HG02938 (cell line): ENCODE measurements at regions not wholly inside any gene's neighbourhood (a gene's known extent, or its start where the extent isn't known, plus 50 kb on each side); places are given as distances from the start of the nearest gene placed in this dataset.
"Not testable (repeated sequence)": the region's sequence is repeated elsewhere in the genome, so short reads cannot be mapped to it uniquely, and the experiment has no call there.

Source experiments
- ATAC-seq: cut with Tn5 transposase; IDR thresholded peaks from one replicate; pipeline ENCODE4 v1.9.1; 2021; ENCODE audit warnings: mild to moderate bottlenecking, moderate library complexity; ENCODE audit not compliant: unreplicated experiment

- ATAC-seq, result not testable (repeated sequence)
Measured at GRCh38 chr2:131733530-131733929, 205.8 kb downstream of the CCDC74A start.

GRCh38 chr2:131736406-131736805 is 208.7 kb downstream of the CCDC74A start:
- peak; percentile 95 for ATAC-seq

GRCh38 chr2:131738533-131738932 is 210.8 kb downstream of the CCDC74A start:
- not testable (repeated sequence) for ATAC-seq

DNA sequence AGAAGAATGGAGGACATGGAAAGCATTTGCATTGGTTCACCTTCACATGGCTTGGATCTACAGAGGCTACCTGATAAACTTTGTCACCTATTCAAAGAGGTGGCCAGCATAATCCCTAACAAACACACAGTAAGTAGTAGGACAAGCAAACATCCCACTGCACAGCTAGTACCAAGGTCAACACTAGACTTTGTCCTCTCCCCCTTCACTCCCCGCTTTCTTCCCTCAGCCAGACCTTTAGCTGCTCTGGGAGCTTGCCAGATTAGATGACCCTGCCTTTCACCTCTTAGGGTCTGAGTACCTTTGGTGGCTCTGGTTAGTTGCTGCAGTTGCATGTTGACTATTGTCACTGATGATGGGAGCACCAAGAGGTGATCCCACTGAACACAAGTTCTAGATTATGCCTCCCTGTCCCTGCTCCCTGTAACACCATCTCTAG is 211.3 kb downstream of the CCDC74A start:
- ATAC-seq, result not testable (repeated sequence)

DNA sequence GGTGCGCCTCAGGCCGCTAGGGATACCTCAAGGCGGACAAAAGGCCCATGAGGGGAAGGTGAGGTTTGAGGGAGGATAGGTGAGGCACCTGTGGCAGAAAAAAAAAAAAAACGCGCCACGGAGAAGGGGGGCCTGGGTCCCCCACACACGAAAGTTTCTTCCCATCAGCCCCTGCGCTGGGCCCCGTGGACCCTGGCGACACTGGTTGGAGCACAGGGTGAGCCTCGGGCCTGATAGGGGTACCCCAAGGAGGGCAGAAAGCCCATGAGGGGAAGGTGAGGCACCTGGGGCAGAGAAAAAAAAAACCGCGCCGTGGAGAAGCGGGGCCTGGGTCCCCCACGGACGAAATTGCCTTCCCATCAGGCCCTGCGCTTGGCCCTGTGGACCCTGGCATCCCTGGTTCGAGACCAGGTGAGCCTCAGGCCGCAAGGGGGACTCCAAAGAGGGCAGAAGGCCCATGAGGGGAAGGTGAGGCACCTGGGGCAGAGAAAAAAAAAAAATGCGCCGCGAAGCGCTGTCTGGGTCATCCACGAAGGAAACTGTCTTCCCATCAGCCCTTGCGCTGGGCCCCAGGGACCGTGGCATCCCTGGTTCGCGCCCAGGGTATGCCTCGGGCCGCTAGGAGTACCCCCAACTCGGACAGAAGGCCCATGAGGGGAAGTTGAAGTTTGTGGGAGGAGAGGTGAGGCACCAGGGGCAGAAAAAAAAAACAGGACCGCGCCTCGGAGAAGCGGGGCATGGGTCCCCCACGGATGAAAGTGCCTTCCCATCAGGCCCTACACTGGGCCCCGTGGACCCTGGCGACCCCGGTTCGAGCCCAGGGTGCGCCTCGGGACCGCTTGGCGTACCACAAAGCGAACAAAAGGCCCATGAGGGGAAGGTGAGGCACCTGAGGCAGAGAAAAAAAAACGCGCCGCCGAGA is 226.2 kb downstream of the CCDC74A start:
- ATAC-seq, result no peak

DNA sequence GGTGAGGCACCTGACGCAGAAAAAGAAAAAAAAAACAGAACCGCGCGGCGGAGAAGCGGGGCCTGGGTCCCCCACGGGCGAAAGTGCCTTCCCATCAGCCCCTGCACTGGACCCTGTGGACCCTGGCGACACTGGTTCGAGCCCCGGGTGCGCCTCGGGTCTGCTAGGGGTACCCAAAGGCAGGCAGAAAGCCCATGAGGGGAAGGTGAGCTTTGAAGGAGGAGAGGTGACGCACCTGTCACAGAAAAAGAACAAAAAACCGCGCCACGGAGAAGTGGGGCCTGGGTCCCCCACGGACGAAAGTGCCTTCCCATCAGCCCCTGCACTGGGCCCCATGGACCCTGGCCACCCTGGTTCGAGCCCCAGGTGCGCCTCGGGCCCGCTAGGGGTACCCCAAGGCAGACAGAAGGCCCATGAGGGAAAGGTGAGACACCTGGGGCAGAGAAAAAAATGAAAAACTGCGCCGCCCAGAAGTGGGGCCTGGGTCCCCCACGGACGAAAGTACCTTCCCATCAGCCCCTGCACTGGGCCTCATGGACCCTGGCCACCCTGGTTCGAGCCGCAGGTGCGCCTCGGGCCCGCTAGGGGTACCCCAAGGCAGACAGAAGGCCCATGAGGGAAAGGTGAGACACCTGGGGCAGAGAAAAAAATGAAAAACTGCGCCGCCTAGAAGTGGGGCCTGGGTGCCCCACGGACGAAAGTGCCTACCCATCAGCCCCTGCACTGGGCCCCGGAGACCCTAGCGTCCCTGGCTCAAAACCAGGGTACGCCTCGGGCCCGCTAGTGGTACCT is 227.4 kb downstream of the CCDC74A start:
- ATAC-seq, result no peak

DNA sequence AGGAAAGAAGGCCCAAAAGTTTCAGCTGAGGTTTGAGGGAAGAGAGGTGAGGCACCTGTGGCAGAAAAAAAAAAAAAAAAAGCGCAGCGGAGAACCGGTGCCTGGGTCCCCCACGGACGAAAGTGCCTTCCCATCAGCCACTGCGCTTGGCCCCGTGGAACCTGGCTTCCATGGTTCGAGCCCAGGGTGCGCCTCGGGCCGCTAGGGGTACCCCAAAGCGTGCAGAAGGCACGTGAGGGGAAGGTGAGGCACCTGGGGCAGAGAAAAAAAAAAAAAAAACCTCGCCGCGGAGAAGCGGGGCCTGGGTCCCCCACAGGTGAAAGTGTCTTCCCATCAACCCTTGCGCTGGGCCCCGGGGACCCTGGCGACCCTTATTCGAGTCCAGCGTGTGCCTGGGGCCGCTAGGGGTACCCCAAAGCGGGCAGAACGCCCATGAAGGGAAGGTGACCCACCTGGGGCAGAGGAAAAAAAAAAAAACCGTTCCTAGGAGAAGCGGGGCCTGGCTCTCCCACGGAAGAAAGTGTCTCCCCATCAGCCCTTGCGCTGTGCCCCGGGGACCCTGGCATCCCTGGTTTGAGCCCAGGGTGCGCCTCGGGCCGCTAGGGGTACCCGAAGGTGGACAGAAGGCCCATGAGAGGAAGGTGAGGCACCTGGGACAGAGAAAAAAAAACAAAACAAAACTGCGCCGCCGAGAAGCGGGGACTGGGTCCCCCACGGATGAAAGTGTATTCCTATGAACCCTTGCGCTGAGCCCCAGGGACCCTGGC is 228.6 kb downstream of the CCDC74A start:
- no peak for ATAC-seq

DNA sequence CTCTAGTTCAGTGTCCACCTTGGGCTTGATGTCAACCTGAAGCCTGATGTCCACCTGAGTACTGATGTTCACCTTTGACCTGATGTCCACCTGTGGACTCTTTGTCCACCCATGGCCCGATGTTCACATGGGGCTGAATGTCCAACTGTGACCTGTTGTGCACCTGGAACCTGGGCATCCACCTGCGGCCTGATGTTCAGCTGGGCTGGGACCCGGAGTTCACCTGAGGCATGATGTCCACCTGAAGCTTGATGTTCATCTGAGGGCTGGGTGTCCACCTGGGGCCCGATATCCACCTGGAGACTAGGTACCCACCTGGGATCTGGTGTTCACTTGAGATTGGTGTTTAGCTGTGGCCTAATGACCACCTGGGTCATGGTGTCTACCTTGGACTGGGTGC is 231.3 kb downstream of the CCDC74A start:
- not testable (repeated sequence) for ATAC-seq

- ATAC-seq, result not testable (repeated sequence)
Measured at GRCh38 chr2:131774955-131775555, 247.4 kb downstream of the CCDC74A start.

GRCh38 chr2:131775903-131776506 is 248.3 kb downstream of the CCDC74A start:
- ATAC-seq, result not testable (repeated sequence)

DNA sequence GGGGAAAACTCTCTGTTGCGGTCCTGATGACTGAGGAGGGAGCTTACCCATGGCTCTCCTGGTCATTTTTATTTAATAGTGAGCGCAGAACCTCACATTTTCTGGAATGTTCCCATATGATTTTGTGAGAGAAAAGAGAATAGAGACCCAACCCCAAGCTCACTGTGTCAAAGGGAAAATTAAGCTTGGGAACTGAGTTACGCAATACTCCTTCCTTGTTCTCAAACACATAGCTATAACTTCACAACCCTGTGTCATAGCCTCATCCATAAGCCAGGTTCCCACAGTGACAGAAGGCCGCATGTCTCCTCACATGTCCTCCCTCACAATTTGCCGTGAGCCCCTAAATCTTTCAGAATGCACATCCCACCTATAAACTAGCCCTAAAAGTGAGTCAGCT is 252.8 kb downstream of the CCDC74A start:
- not testable (repeated sequence) for ATAC-seq

- ATAC-seq, result no peak
Measured at GRCh38 chr2:131801210-131801744, 273.6 kb downstream of the CCDC74A start.

GRCh38 chr2:131801745-131802350 is 274.2 kb downstream of the CCDC74A start:
- peak; percentile 83 for ATAC-seq

DNA sequence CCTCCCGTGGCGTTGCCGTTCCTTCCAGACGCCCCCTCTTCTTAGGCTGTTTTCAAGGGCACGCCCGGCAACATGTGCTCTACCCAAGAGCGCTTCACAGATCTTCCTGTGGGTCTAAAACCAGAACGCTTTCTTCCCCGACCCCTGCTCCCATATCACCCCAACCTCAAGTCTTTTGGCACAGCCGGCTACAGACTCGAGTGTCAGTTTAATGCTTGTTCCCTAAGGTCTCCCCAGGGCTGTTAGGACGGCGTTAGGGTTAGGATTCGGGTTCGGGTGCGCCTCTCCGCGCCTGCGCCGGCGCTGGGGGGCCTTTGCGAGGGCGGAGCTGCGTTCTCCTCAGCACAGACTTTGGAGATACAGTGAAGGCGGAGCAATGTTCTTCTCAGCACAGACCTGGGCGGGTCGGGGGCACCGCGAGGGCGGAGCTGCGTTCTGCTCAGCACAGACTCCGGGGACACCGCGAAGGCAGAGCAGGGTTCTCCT is 274.7 kb downstream of the CCDC74A start:
- ATAC-seq, result not testable (repeated sequence)

DNA sequence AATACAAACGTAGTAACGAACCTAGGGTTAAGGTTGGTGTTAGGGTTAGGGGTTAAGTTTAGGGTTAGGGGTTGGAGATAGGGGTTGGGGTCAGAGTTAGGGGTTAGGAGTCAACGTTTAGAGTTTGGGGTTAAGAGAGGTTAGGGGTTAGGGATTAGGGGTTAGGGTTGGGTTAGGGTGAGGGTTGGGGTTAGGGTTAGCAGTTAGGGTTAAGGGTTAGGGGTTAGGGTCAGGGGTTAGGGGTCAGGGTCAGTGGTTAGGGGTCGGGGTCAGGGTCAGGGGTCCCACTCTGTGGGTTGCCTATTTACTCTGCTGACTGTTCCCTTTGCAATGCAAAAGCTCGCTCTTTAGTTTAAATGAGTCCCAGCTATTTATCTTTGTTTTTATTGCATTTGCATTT is 275.5 kb downstream of the CCDC74A start:
- not testable (repeated sequence) for ATAC-seq

DNA sequence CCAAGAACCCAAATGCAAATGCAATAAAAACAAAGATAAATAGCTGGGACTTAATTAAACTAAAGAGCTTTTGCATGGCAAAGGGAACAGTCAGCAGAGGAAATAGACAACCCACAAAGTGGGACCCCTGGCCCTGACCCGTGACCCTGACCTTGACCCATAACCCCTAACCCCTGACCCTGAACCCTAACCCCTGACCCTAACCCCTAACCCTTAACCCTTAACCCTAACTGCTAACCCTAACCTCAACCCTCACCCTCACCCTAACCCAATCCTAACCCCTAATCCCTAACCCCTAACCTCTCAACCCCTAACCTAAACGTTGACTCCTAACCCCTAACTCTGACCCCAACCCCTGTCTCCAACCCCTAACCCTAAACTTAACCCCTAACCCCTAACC is 284.9 kb downstream of the CCDC74A start:
- ATAC-seq, result not testable (repeated sequence)

GRCh38 chr2:131813378-131813777 is 285.7 kb downstream of the CCDC74A start:
- ATAC-seq, result not testable (repeated sequence)

- not testable (repeated sequence) for ATAC-seq
Measured at GRCh38 chr2:131818267-131818973, 290.7 kb downstream of the CCDC74A start.
